ENCODE measurements at regions not wholly inside any gene's neighbourhood (a gene's known extent, or its start where the extent isn't known, plus 50 kb on each side); places are given as distances from the start of the nearest gene placed in this dataset.

- intact Hi-C loops (cut with micrococcal nuclease), result no loop called here
Measured at GRCh38 chr7:69192134-69192533, 406.1 kb upstream of the AUTS2 start.

DNA sequence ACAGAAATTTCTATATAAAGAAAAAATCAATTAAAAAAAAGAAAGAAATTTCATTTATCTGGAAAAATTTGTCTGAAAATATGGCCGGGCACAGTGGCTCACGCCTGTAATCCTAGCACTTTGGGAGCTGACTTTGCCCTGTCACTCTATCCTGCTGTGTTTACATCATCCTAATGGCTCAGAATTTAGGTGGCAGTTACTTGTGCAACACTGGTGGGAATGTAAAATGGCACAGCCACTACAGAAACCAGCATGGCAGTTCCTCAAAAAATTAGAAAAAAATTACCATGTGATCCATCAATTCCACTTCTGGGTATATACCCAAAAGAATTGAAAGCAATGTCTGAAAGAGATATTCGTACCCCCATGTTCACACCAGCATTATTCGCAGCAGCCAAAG is 405.2 kb upstream of the AUTS2 start:
- ATAC-seq, result no peak
- CTCF ChIA-PET, result no interaction called here

More at GRCh38 chr7:69192134-69192533, 406.1 kb upstream of the AUTS2 start:
- CTCF ChIA-PET, result no interaction called here
- ATAC-seq, result no peak
- no TSS peak for BruUV-seq (replicated peaks)
- POLR2A ChIA-PET (ENCODE audit: unreplicated experiment), result no interaction called here
- H3K27ac ChIP-seq (ENCODE audit: low read length), result no peak overlapping the region
- TF ChIP-seq, protein P1, sequence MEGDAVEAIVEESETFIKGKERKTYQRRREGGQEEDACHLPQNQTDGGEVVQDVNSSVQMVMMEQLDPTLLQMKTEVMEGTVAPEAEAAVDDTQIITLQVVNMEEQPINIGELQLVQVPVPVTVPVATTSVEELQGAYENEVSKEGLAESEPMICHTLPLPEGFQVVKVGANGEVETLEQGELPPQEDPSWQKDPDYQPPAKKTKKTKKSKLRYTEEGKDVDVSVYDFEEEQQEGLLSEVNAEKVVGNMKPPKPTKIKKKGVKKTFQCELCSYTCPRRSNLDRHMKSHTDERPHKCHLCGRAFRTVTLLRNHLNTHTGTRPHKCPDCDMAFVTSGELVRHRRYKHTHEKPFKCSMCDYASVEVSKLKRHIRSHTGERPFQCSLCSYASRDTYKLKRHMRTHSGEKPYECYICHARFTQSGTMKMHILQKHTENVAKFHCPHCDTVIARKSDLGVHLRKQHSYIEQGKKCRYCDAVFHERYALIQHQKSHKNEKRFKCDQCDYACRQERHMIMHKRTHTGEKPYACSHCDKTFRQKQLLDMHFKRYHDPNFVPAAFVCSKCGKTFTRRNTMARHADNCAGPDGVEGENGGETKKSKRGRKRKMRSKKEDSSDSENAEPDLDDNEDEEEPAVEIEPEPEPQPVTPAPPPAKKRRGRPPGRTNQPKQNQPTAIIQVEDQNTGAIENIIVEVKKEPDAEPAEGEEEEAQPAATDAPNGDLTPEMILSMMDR (conservative IDR thresholded peaks at IDR 0.05; ENCODE audit: low read depth, low read length), result no peak
- TF ChIP-seq EZH2phosphoT487 (IDR thresholded peaks at IDR 0.05; ENCODE audit: borderline replicate concordance, low read length), result no peak
- TF ChIP-seq EZH2 (IDR thresholded peaks at IDR 0.05; ENCODE audit: low read length, unreplicated experiment), result no peak
- no peak overlapping the region for H3K9ac ChIP-seq (ENCODE audit: low read length)
- H3K36me3 ChIP-seq (ENCODE audit: low read depth, low read length), result no peaks in the 10 kb centered on the region
- H2AFZ ChIP-seq (ENCODE audit: low read length), result no peak overlapping the region
- H3K4me3 ChIP-seq (ENCODE audit: low read length), result no peak overlapping the region
- no peaks in the 10 kb centered on the region for H3F3A ChIP-seq (ENCODE audit: low read length, unreplicated experiment)
- no peaks in the 10 kb centered on the region for H3K27me3 ChIP-seq (ENCODE audit: low read length)
- H3K9me2 ChIP-seq (replicated peaks; ENCODE audit: low read length), result no peaks in the 10 kb centered on the region
- H3K9me3 ChIP-seq (ENCODE audit: low read length), result no peaks in the 10 kb centered on the region
- H3K4me1 ChIP-seq (ENCODE audit: insufficient read depth, low read length), result no peaks in the 10 kb centered on the region
- no peak for DNase-seq
- H4K20me1 ChIP-seq (ENCODE audit: low read length), result no peaks in the 10 kb centered on the region
- no peak overlapping the region for H3K4me2 ChIP-seq (ENCODE audit: low read length)
- H3K79me2 ChIP-seq (ENCODE audit: low read length), result no peaks in the 10 kb centered on the region

DNA sequence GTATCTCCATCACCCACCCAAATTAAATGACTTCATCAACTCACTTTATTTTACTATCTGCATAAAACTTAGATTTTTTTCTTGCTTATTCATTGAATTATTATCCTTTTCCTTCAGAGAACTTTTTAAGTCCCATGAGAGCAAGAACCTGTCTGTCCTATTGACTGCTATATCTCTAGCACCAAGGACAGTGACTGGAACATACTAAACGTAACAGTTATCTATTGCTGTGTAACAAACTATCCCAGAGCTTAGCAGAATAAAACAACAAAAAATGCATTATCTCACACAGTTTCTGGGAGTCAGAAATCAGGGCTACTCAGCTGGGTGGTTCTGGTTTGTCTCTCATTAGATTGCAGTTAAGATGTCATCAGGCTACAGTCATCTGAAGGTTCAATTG is 401.7 kb upstream of the AUTS2 start:
- ChIA-PET CTCF (no interaction called here), POLR2A (ENCODE audit: unreplicated experiment) (no interaction called here)
- intact Hi-C loops (cut with micrococcal nuclease), result no loop called here
- no peak for ATAC-seq
- Histone ChIP-seq H3K9ac (ENCODE audit: low read length) (no peak overlapping the region), H3K79me2 (ENCODE audit: low read length) (no peaks in the 10 kb centered on the region), H2AFZ (ENCODE audit: low read length) (no peak overlapping the region), H3K9me3 (ENCODE audit: low read length) (0 out of 2 replicates have a peak, but pooled peaks cover 12% of the 10 kb centered on the region), H4K20me1 (ENCODE audit: low read length) (no peaks in the 10 kb centered on the region), H3K36me3 (ENCODE audit: low read depth, low read length) (no peaks in the 10 kb centered on the region), H3K27ac (ENCODE audit: low read length) (no peak overlapping the region), H3K4me1 (ENCODE audit: insufficient read depth, low read length) (no peaks in the 10 kb centered on the region), H3K9me2 (replicated peaks; ENCODE audit: low read length) (no peaks in the 10 kb centered on the region), H3F3A (ENCODE audit: low read length, unreplicated experiment) (no peaks in the 10 kb centered on the region), H3K4me3 (ENCODE audit: low read length) (no peak overlapping the region), H3K27me3 (ENCODE audit: low read length) (no peaks in the 10 kb centered on the region), H3K4me2 (ENCODE audit: low read length) (no peak overlapping the region)
- TF ChIP-seq, protein P1 (conservative IDR thresholded peaks at IDR 0.05; ENCODE audit: low read depth, low read length), result no peak
- TF ChIP-seq EZH2 (IDR thresholded peaks at IDR 0.05; ENCODE audit: low read length, unreplicated experiment) (no peak), EZH2phosphoT487 (IDR thresholded peaks at IDR 0.05; ENCODE audit: borderline replicate concordance, low read length) (no peak)
- DNase-seq, result no peak
- no TSS peak for BruUV-seq (replicated peaks)

More for the DNA sequence above, 405.2 kb upstream of the AUTS2 start:
- BruUV-seq (replicated peaks), result no TSS peak
- no peak overlapping the region for H3K4me2 ChIP-seq (ENCODE audit: low read length)
- no peak overlapping the region for H2AFZ ChIP-seq (ENCODE audit: low read length)
- H3K79me2 ChIP-seq (ENCODE audit: low read length), result no peaks in the 10 kb centered on the region
- no peak overlapping the region for H3K27ac ChIP-seq (ENCODE audit: low read length)
- H3K27me3 ChIP-seq (ENCODE audit: low read length), result no peaks in the 10 kb centered on the region
- H3K9me2 ChIP-seq (replicated peaks; ENCODE audit: low read length), result no peaks in the 10 kb centered on the region
- TF ChIP-seq EZH2phosphoT487 (IDR thresholded peaks at IDR 0.05; ENCODE audit: borderline replicate concordance, low read length) (no peak), EZH2 (IDR thresholded peaks at IDR 0.05; ENCODE audit: low read length, unreplicated experiment) (no peak)
- TF ChIP-seq, protein P1 (conservative IDR thresholded peaks at IDR 0.05; ENCODE audit: low read depth, low read length), result no peak
- H3K4me3 ChIP-seq (ENCODE audit: low read length), result no peak overlapping the region
- no peak for DNase-seq
- no peaks in the 10 kb centered on the region for H3K4me1 ChIP-seq (ENCODE audit: insufficient read depth, low read length)
- no peaks in the 10 kb centered on the region for H3F3A ChIP-seq (ENCODE audit: low read length, unreplicated experiment)
- intact Hi-C loops (cut with micrococcal nuclease), result no loop called here
- no peaks in the 10 kb centered on the region for H4K20me1 ChIP-seq (ENCODE audit: low read length)
- no peak overlapping the region for H3K9ac ChIP-seq (ENCODE audit: low read length)
- no peaks in the 10 kb centered on the region for H3K9me3 ChIP-seq (ENCODE audit: low read length)
- POLR2A ChIA-PET (ENCODE audit: unreplicated experiment), result no interaction called here
- H3K36me3 ChIP-seq (ENCODE audit: low read depth, low read length), result no peaks in the 10 kb centered on the region
